ENCODE measurements at regions not wholly inside any gene's neighbourhood (a gene's known extent, or its start where the extent isn't known, plus 50 kb on each side); places are given as distances from the start of the nearest gene placed in this dataset.

DNA sequence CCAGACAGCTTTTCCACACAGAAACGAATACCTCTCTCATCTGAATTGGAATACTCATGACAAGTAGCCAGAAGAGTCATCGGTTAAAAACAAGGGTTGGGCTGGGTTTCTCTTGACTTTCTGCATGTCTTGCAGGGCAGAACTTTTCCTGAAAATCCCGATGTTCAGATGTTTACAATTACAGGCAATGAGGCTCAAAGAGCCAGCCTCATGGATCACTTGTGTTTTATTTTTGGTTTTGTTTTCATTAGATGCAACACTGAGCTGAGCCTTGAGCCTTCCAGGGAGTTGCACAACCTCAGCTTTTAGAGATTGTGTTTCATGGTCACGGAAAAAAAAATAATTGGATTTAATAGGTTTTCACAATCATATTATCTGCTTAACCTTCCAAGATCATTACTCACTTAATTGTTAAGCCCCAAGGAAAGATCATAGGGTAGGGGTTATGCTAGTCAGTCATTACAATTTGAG, 288.1 kb upstream of the PRDM1 start (continued):
- TF ChIP-seq, protein P1, sequence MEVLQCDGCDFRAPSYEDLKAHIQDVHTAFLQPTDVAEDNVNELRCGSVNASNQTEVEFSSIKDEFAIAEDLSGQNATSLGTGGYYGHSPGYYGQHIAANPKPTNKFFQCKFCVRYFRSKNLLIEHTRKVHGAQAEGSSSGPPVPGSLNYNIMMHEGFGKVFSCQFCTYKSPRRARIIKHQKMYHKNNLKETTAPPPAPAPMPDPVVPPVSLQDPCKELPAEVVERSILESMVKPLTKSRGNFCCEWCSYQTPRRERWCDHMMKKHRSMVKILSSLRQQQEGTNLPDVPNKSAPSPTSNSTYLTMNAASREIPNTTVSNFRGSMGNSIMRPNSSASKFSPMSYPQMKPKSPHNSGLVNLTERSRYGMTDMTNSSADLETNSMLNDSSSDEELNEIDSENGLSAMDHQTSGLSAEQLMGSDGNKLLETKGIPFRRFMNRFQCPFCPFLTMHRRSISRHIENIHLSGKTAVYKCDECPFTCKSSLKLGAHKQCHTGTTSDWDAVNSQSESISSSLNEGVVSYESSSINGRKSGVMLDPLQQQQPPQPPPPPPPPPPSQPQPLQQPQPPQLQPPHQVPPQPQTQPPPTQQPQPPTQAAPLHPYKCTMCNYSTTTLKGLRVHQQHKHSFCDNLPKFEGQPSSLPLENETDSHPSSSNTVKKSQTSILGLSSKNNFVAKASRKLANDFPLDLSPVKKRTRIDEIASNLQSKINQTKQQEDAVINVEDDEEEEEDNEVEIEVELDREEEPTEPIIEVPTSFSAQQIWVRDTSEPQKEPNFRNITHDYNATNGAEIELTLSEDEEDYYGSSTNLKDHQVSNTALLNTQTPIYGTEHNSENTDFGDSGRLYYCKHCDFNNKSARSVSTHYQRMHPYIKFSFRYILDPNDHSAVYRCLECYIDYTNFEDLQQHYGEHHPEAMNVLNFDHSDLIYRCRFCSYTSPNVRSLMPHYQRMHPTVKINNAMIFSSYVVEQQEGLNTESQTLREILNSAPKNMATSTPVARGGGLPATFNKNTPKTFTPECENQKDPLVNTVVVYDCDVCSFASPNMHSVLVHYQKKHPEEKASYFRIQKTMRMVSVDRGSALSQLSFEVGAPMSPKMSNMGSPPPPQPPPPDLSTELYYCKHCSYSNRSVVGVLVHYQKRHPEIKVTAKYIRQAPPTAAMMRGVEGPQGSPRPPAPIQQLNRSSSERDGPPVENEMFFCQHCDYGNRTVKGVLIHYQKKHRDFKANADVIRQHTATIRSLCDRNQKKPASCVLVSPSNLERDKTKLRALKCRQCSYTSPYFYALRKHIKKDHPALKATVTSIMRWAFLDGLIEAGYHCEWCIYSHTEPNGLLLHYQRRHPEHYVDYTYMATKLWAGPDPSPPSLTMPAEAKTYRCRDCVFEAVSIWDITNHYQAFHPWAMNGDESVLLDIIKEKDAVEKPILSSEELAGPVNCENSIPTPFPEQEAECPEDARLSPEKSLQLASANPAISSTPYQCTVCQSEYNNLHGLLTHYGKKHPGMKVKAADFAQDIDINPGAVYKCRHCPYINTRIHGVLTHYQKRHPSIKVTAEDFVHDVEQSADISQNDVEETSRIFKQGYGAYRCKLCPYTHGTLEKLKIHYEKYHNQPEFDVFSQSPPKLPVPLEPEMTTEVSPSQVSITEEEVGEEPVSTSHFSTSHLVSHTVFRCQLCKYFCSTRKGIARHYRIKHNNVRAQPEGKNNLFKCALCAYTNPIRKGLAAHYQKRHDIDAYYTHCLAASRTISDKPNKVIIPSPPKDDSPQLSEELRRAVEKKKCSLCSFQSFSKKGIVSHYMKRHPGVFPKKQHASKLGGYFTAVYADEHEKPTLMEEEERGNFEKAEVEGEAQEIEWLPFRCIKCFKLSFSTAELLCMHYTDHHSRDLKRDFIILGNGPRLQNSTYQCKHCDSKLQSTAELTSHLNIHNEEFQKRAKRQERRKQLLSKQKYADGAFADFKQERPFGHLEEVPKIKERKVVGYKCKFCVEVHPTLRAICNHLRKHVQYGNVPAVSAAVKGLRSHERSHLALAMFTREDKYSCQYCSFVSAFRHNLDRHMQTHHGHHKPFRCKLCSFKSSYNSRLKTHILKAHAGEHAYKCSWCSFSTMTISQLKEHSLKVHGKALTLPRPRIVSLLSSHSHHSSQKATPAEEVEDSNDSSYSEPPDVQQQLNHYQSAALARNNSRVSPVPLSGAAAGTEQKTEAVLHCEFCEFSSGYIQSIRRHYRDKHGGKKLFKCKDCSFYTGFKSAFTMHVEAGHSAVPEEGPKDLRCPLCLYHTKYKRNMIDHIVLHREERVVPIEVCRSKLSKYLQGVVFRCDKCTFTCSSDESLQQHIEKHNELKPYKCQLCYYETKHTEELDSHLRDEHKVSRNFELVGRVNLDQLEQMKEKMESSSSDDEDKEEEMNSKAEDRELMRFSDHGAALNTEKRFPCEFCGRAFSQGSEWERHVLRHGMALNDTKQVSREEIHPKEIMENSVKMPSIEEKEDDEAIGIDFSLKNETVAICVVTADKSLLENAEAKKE (CRISPR knock-in tag; IDR thresholded peaks at IDR 0.05), result no peak
- no peak for TF ChIP-seq EZH2phosphoT487 (IDR thresholded peaks at IDR 0.05; ENCODE audit: unreplicated experiment)
- TF ChIP-seq CREB1 (CRISPR knock-in tag; IDR thresholded peaks at IDR 0.05; ENCODE audit: low read depth), result no peak
- TF ChIP-seq JUNB (IDR thresholded peaks at IDR 0.05; ENCODE audit: unreplicated experiment), result no peak
- TF ChIP-seq, protein P2, sequence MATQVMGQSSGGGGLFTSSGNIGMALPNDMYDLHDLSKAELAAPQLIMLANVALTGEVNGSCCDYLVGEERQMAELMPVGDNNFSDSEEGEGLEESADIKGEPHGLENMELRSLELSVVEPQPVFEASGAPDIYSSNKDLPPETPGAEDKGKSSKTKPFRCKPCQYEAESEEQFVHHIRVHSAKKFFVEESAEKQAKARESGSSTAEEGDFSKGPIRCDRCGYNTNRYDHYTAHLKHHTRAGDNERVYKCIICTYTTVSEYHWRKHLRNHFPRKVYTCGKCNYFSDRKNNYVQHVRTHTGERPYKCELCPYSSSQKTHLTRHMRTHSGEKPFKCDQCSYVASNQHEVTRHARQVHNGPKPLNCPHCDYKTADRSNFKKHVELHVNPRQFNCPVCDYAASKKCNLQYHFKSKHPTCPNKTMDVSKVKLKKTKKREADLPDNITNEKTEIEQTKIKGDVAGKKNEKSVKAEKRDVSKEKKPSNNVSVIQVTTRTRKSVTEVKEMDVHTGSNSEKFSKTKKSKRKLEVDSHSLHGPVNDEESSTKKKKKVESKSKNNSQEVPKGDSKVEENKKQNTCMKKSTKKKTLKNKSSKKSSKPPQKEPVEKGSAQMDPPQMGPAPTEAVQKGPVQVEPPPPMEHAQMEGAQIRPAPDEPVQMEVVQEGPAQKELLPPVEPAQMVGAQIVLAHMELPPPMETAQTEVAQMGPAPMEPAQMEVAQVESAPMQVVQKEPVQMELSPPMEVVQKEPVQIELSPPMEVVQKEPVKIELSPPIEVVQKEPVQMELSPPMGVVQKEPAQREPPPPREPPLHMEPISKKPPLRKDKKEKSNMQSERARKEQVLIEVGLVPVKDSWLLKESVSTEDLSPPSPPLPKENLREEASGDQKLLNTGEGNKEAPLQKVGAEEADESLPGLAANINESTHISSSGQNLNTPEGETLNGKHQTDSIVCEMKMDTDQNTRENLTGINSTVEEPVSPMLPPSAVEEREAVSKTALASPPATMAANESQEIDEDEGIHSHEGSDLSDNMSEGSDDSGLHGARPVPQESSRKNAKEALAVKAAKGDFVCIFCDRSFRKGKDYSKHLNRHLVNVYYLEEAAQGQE (IDR thresholded peaks at IDR 0.05; ENCODE audit: unreplicated experiment), result no peak
- TF ChIP-seq ZNF114 (CRISPR knock-in tag; IDR thresholded peaks at IDR 0.05), result no peak
- TF ChIP-seq, protein P3, sequence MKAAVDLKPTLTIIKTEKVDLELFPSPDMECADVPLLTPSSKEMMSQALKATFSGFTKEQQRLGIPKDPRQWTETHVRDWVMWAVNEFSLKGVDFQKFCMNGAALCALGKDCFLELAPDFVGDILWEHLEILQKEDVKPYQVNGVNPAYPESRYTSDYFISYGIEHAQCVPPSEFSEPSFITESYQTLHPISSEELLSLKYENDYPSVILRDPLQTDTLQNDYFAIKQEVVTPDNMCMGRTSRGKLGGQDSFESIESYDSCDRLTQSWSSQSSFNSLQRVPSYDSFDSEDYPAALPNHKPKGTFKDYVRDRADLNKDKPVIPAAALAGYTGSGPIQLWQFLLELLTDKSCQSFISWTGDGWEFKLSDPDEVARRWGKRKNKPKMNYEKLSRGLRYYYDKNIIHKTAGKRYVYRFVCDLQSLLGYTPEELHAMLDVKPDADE (IDR thresholded peaks at IDR 0.05), result no peak
